Heart left ventricle (tissue), 13 donors: ENCODE measurements at regions not wholly inside any gene's neighbourhood (a gene's known extent, or its start where the extent isn't known, plus 50 kb on each side); places are given as distances from the start of the nearest gene placed in this dataset.

Experiments used
- POLR2A ChIP-seq, 2 donors: fragments of 450-650 bp; IDR thresholded peaks; one replicate each; pipeline ENCODE4 v1.6.1; 2017; ENCODE audit warnings: antibody characterized with exemption in 2 of 2, mild to moderate bottlenecking in 2 of 2, moderate library complexity in 2 of 2
- TF ChIP-seq, protein P1 (sequence below), 12 donors: fragments of 200-600 bp; sonication (generic) in 4 of 12; IDR thresholded peaks; one replicate each; pipeline versions ENCODE4 v1.5.0 to v1.8.0; 2018 to 2022; ENCODE audit warnings: antibody characterized with exemption in 12 of 12, mild to moderate bottlenecking in 5 of 12
- donor health status: ischemic (EF 13 %, LVEDD 7.1; RV severe dilation, severe dysfunction).
- donor health status: DM: no; HTN: yes; CAD: no.
- donor health status: DM: no; HTN: no; CAD: no.
- donor health status: ischemic (EF 25% LVEDD 6.9; RV normal size, moderate dysfunction).
- donor health status: ischemic (EF 25% LVEDD 5.7; RV mildly dilated, moderate dysfunction).
- donor health status: ischemic (EF 35%, LVEDD 5.7; RV mildly dilated, moderate dysfunction).
- donor health status: nonischemic (EF 11% LVEDD 7.7; RV severe dilation, severe dysfunction).
- donor health status: DM: yes; HTN: yes; CAD: no.
- donor health status: PGD.
- donor health status: ischemic (EF 29% LVEDD 5.4; RV normal size, mild dysfunction).
- donor health status: nonischemic (EF 23%, LVEDD 6.1; RV moderate dilation, normal function).

DNA sequence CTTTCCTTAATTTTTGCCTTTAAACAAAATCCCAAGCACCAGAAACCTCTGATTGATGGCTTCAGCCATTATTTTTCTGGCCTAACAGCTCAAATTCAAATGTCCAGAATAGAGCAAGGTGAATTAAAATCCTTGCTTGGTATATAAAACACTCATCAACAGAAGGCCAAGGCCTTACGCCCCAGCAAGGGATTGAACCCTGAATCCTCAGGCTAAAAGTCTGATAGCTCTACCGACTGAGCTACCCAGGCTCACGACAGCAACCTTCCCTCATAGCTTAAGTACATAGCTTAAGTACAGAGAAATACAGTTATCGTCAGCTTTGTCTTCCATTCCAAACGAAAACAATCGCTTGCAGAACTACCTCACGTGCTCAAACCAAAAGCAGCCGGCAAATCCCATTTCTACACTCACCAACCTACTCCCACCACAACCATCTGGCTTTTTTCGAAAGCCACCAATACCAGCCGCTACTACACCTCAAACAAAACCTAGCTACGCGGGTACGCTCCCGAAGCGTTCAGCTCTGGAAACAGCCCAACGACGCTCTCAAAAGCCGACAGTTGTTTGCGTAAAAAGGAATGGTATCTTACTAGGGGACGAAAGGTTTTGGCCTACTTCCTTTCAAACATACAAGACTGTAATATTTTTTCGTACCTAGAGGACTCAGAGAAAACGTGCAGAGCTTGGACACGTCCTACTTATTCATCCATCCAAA is 167.5 kb downstream of the GPX5 start:
- TF ChIP-seq, protein P1, sequence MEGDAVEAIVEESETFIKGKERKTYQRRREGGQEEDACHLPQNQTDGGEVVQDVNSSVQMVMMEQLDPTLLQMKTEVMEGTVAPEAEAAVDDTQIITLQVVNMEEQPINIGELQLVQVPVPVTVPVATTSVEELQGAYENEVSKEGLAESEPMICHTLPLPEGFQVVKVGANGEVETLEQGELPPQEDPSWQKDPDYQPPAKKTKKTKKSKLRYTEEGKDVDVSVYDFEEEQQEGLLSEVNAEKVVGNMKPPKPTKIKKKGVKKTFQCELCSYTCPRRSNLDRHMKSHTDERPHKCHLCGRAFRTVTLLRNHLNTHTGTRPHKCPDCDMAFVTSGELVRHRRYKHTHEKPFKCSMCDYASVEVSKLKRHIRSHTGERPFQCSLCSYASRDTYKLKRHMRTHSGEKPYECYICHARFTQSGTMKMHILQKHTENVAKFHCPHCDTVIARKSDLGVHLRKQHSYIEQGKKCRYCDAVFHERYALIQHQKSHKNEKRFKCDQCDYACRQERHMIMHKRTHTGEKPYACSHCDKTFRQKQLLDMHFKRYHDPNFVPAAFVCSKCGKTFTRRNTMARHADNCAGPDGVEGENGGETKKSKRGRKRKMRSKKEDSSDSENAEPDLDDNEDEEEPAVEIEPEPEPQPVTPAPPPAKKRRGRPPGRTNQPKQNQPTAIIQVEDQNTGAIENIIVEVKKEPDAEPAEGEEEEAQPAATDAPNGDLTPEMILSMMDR (IDR thresholded peaks at IDR 0.05) = no peak
- TF ChIP-seq POLR2A (IDR thresholded peaks at IDR 0.05) = no peak
